Thoracic aorta (tissue), 2 donors: ENCODE measurements at regions not wholly inside any gene's neighbourhood (a gene's known extent, or its start where the extent isn't known, plus 50 kb on each side); places are given as distances from the start of the nearest gene placed in this dataset.

Experiments used
- ATAC-seq: fragments of 150-250 bp; one replicate; pipeline ENCODE4 v1.8.0; 2017; ENCODE audit warnings: low read depth; ENCODE audit not compliant: insufficient number of reproducible peaks, low FRiP score
- DNase-seq: peaks from one replicate; pipeline ENCODE4 v3.0.0-alpha.2; 2020; ENCODE audit warnings: low spot score
- H3K27ac ChIP-seq, 2 donors: fragments of 200-600 bp; sonication (generic); 1 replicate in 1 of 2; 2 replicates in 1 of 2; pipeline ENCODE4 v1.5.1; 2016; ENCODE audit warnings: mild to moderate bottlenecking in 2 of 2, moderate library complexity in 2 of 2
- H3K27me3 ChIP-seq: fragments of 200-600 bp; sonication (generic); replicated peaks from 2 replicates; pipeline ENCODE4 v1.6.0; 2016; ENCODE audit warnings: mild to moderate bottlenecking; ENCODE audit not compliant: insufficient read depth
- H3K36me3 ChIP-seq: fragments of 200-600 bp; sonication (generic); one replicate; pipeline ENCODE4 v1.5.1; 2016
- H3K4me1 ChIP-seq, 2 donors: fragments of 200-600 bp; sonication (generic); 1 replicate in 1 of 2; 2 replicates in 1 of 2; pipeline versions ENCODE4 v1.5.1 to v1.6.0; 2016; ENCODE audit warnings: low read depth in 2 of 2, mild to moderate bottlenecking in 1 of 2; ENCODE audit not compliant: control insufficient read depth in 1 of 2
- H3K4me3 ChIP-seq: fragments of 200-600 bp; sonication (generic); 2 replicates; pipeline ENCODE4 v1.5.1; 2016; ENCODE audit warnings: mild to moderate bottlenecking
- H3K9me3 ChIP-seq: fragments of 200-600 bp; sonication (generic); 2 replicates; pipeline ENCODE4 v1.5.1; 2016
- TF ChIP-seq, protein P1 (sequence below): fragments of 200-600 bp; sonication (generic); IDR thresholded peaks from one replicate; pipeline ENCODE4 v1.5.1; 2019; ENCODE audit warnings: antibody characterized with exemption

DNA sequence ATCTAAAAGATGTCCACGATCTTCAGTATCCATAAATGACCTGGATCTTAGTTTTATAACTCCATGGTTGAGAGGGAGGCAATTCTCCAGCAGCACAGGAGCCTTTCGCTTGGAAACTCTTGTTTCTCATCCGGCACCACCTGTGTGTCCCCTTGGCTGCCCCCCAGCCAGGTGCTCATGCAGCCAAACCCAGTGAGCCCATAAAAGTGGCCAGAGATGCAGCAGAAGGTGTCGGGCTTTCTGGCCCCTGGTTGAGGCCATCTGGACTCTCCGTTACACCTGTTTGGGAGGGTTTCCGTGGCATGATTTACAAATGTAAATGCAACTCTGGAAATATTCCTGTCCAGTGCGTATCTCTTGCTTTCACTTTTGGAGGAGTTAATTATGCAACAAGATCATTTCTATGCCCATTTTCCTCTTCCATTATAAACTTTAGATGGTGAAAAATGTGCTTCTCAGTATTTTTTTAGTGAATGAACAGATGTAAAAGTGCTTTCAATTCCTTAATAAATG lies 291.1 kb downstream of the DIO2 start:
- ATAC-seq (no peak), DNase-seq (no peak)
- Histone ChIP-seq H3K4me3 (no peak overlapping the region), H3K4me1 (no peaks in the 10 kb centered on the region), H3K9me3 (no peaks in the 10 kb centered on the region), H3K27me3 (no peaks in the 10 kb centered on the region), H3K27ac (no peak overlapping the region), H3K36me3 (no peaks in the 10 kb centered on the region)
- TF ChIP-seq, protein P1, sequence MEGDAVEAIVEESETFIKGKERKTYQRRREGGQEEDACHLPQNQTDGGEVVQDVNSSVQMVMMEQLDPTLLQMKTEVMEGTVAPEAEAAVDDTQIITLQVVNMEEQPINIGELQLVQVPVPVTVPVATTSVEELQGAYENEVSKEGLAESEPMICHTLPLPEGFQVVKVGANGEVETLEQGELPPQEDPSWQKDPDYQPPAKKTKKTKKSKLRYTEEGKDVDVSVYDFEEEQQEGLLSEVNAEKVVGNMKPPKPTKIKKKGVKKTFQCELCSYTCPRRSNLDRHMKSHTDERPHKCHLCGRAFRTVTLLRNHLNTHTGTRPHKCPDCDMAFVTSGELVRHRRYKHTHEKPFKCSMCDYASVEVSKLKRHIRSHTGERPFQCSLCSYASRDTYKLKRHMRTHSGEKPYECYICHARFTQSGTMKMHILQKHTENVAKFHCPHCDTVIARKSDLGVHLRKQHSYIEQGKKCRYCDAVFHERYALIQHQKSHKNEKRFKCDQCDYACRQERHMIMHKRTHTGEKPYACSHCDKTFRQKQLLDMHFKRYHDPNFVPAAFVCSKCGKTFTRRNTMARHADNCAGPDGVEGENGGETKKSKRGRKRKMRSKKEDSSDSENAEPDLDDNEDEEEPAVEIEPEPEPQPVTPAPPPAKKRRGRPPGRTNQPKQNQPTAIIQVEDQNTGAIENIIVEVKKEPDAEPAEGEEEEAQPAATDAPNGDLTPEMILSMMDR, result no peak
